ENCODE measurements at regions not wholly inside any gene's neighbourhood (a gene's known extent, or its start where the extent isn't known, plus 50 kb on each side); places are given as distances from the start of the nearest gene placed in this dataset.

DNA sequence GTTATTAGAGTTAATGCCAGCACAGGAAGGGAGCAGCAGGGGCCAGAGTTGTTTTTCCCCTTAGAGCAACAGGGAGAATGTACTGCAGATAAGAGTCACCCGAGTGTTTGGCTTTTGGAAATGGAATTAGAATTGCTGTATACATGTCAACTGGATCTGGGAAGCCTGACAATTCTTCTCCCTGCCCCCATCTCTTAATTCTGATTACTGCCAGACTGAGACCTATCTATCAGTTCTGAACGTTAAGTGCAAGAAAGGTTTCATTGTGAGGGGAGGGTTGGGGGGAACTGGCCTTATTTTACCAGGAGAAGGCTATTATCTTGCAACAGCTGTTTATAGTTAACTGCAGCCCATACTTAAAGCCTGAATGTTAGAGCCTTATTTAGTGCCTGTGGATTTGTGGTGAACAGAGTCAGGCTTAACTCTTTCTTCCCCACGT, 424.5 kb upstream of the CDH11 start:
- no peak for DNase-seq (ENCODE audit: low spot score)

- no peak for DNase-seq (ENCODE audit: low spot score)
Observed at GRCh38 chr16:65545413-65545956, 423.6 kb upstream of the CDH11 start.

DNA sequence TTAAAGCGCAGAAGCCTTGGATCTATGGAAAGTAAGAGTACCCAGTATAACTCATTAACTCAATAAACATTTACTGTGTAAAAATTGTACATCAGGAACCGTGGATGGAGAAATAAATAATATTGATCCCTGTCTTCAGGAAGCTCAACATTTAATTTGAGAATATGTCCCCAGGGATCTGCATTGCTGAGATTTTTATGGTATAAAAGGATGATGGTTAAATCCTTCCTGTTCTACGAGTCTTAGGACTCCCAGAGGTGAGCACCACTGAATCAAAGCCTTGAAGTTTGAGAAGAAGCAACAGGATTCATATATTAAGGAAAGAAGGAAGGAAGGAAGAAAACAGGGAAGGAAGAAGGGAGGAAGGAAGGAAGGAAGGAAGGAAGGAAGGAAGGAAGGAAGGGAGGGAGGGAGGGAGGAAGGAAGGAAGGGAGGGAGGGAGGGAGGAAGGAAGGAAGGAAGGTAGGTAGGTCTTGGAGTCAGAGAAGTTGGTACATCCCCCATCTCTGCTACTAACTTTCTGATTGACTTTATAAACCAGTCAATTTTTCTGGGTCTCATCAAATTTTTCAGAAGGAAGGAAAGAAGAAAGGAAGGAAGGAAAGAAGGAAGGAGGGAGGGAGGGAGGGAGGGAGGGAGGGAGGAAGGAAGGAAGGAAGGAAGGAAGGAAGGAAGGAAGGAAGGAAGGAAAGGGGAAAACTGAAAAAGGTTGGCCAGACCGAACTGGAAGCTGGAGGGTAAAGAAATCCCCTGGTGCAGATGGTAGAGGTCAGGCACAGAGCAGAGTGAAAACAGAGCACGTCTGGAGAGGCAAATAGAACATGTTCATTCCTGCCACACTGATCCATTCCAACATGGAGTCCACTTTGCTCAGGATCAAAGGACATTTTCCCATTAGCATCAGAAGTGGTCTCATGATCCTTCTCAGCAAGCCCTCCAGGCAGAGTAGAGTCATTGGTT, 422.2 kb upstream of the CDH11 start:
- DNase-seq (ENCODE audit: low spot score), result no peak

DNA sequence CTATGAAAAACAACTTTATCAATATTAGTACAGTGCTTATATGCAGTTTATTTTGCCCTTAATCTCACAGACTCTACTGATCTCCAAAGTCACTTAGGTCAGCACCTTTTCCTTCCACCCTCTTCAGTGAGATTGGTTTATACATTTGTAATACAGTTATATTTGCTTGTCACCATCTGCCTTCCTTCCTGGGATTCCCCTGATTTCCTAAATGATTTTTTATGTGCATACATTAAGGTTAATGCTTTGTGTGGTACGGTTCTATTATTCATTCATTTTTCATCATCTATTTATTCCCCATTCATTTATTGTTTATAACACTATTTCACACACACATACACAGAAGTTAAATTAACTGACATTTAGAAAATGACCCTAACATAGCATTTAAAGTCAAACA, 419.8 kb upstream of the CDH11 start:
- DNase-seq (ENCODE audit: low spot score), result no peak

- no peak for DNase-seq (ENCODE audit: low spot score)
Observed at GRCh38 chr16:65540901-65541300, 419.0 kb upstream of the CDH11 start.

GRCh38 chr16:65538976-65539375, 417.1 kb upstream of the CDH11 start:
- DNase-seq (ENCODE audit: low spot score), result no peak

GRCh38 chr16:65537336-65537735, 415.5 kb upstream of the CDH11 start:
- no peak for DNase-seq (ENCODE audit: low spot score)

GRCh38 chr16:65534121-65534528, 412.3 kb upstream of the CDH11 start:
- DNase-seq (ENCODE audit: low spot score), result no peak

GRCh38 chr16:65532846-65533245, 411.0 kb upstream of the CDH11 start:
- DNase-seq (ENCODE audit: low spot score), result no peak

- no peak for DNase-seq (ENCODE audit: low spot score)
Observed at GRCh38 chr16:65532258-65532657, 410.4 kb upstream of the CDH11 start.

DNA sequence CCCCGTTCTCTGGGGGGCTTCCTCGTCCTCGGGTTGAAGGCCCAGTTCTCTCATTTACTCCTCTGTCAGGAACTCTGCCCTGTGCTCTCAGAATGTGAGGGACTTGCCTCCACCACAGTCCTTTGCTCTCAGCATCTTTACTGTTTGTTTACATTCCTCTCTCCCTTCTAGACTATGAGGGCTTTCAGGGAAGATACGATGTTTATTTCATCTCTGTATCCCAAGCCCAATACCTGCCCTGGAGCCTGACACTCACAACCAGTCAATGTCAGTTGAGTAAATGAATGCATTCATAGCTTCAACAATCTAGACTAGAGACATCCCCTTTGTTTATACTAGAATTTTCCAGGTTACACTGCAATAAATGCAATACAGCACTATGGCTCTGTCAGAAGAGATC, 409.6 kb upstream of the CDH11 start:
- DNase-seq (ENCODE audit: low spot score), result no peak

DNA sequence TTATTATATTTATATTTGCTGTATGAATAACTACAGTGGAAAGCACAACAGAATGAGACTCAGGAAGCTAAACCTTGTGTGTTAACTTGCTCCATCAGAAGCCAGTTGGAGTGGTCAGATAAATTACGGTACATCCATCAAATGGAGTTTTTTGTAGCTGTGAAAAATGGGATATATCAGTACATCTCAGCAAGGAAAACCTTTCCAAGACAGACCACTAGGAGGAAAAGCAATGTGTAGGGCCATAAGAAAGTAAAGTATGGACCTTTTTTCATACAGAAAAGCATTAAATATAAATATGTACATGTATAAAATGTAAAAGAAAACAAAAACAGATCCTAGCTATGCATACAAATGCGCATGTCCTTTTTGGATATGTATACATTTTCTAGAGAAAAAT, 403.8 kb upstream of the CDH11 start:
- no peak for DNase-seq (ENCODE audit: low spot score)

DNA sequence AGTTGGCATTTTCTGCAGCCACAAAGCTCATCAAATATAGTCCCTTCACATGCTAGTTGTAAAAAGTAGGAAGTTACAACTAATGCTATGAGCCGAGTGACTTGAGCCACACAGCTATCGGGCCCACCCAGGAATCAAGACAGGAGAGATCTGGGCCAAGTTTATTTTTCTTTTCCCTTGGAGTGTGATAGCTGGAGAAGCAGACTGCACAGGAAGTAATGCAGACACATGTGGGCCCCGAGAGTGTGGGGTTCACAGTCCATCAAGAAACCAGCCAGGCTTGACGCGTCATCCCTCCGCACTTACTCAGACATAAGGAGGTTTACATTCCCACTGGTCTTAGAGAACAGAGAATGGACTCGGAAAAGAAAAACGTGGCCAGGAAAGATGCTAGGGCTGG, 403.1 kb upstream of the CDH11 start:
- DNase-seq (ENCODE audit: low spot score), result no peak

GRCh38 chr16:65524231-65524630, 402.4 kb upstream of the CDH11 start:
- DNase-seq (ENCODE audit: low spot score), result no peak

- no peak for DNase-seq (ENCODE audit: low spot score)
Observed at GRCh38 chr16:65523283-65523944, 401.6 kb upstream of the CDH11 start.

DNA sequence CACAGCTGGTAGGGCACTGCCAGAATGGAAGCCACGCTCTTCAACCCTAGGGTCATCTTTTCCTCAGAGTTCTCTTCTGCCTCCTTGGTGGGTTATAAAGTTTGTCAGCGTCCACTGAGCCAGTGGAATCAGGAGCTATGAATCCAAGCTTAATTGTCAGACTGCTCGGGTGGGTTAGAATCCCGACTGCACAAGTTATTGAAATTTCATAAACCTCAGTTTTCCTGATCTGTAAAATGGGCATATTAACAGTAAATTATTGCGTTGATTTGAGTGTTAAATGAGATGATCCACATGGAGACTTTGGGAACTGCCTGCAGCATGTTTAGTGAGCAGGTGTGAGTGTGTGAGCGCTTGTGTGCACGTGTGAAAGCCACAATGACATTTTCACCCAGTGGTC, 400.5 kb upstream of the CDH11 start:
- DNase-seq (ENCODE audit: low spot score), result no peak

DNA sequence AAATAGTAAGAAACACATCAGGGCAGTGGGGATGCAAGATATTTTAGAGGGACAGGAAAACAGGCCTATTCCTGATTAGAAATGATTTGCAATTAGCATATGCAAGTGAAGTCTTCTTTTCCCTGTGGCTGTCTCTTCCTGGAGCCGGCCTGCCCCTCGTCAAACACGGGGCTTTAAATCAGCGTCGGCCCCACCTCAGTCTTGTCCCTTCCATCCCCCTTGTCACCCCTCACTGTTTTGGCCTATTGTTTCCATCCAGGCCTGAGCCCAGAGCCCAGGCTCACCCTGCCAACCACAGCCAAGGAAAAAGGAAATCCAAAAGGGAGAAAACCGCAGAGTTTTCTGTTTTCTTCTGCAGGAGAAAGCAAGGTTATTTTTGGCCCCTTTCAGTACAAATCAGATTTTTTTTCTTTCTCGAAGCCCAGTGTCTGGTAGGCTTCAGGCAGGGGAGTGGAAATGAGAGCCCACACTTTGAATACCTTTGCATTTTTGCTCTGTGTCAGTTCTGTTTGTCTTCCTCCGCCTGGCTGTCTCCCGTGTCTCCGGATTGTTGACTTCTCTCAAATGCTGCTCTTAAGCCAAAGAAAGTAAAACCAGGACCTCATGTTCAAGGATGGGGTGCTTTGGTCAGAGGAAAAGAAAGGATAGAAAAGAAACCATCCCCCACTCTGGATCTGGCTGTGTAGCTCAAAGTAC, 399.9 kb upstream of the CDH11 start:
- no peak for DNase-seq (ENCODE audit: low spot score)

GRCh38 chr16:65519402-65519801, 397.5 kb upstream of the CDH11 start:
- DNase-seq (ENCODE audit: low spot score), result no peak

GRCh38 chr16:65515193-65515592, 393.3 kb upstream of the CDH11 start:
- no peak for DNase-seq (ENCODE audit: low spot score)

GRCh38 chr16:65510850-65511249, 389.0 kb upstream of the CDH11 start:
- DNase-seq (ENCODE audit: low spot score), result no peak

GRCh38 chr16:65510241-65510640, 388.4 kb upstream of the CDH11 start:
- DNase-seq (ENCODE audit: low spot score), result no peak

GRCh38 chr16:65509172-65509571, 387.3 kb upstream of the CDH11 start:
- no peak for DNase-seq (ENCODE audit: low spot score)
